HFF-Myc (cell line): ENCODE measurements at regions not wholly inside any gene's neighbourhood (a gene's known extent, or its start where the extent isn't known, plus 50 kb on each side); places are given as distances from the start of the nearest gene placed in this dataset.

Source experiments
- DNase-seq: peaks from one replicate; pipeline ENCODE4 v3.0.0-alpha.2; 2011; ENCODE audit warnings: low read depth; ENCODE audit errors: extremely low read depth
- H3K4me3 ChIP-seq: replicated peaks from 2 replicates; pipeline ENCODE4 v1.5.1; 2011; ENCODE audit warnings: low read depth, mild to moderate bottlenecking, control low read depth, low read length
- TF ChIP-seq, protein P1 (sequence below): IDR thresholded peaks from 2 replicates; pipeline ENCODE4 v1.5.1; 2012; ENCODE audit warnings: mild to moderate bottlenecking, low read depth, low read length, control low read depth; ENCODE audit errors: missing control alignments

DNA sequence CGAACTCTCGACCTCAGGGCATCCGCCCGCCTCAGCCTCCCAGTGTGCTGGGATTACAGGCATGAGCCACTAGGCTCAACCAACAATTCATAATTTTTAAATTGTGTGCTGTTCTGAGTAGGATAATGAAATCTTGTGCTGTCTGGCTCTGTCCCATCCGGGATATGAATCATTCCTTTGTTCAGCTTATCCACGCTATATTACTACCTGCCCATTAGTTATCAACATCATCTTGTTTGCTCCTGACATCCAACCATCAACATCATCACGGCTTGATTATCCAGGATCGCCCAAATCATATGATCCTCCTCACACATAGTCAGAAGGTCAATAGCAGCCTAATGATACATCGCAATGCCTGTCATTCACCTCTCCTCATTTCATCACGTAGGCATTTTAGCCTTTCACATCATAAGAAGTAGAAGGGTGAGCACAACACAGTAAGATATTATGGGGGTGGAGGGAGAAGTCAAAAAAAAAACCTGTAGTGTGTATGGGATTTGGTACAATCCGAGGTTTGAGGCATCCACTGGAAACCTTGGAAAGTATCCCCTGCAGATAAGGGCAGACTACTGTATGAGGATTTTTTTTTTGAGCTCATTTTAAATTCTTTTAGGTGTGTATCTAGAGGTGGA is 77.0 kb upstream of the SIAH1 start:
- TF ChIP-seq, protein P1, sequence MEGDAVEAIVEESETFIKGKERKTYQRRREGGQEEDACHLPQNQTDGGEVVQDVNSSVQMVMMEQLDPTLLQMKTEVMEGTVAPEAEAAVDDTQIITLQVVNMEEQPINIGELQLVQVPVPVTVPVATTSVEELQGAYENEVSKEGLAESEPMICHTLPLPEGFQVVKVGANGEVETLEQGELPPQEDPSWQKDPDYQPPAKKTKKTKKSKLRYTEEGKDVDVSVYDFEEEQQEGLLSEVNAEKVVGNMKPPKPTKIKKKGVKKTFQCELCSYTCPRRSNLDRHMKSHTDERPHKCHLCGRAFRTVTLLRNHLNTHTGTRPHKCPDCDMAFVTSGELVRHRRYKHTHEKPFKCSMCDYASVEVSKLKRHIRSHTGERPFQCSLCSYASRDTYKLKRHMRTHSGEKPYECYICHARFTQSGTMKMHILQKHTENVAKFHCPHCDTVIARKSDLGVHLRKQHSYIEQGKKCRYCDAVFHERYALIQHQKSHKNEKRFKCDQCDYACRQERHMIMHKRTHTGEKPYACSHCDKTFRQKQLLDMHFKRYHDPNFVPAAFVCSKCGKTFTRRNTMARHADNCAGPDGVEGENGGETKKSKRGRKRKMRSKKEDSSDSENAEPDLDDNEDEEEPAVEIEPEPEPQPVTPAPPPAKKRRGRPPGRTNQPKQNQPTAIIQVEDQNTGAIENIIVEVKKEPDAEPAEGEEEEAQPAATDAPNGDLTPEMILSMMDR: no peak
- H3K4me3 ChIP-seq: no peak overlapping the region
- no peak for DNase-seq

DNA sequence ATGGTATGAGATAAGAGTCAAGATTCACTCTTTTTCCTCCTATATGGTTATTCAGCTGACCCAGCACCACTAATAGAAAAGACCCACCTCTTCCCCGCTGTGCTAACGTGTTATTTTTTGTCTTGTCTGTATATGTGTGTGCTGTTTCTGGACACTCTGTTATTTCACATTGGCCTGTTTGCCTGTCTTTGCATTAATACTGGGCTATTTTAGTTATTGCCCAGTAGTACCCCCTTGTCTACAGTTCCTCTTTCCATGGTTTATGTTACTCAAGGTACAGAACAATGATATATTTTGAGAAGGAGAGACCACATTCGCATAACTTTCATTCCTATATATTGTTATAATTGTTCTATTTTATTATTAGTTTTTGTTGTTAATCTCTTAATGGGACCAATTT is 74.0 kb upstream of the SIAH1 start:
- DNase-seq: no peak
- TF ChIP-seq, protein P1: no peak

DNA sequence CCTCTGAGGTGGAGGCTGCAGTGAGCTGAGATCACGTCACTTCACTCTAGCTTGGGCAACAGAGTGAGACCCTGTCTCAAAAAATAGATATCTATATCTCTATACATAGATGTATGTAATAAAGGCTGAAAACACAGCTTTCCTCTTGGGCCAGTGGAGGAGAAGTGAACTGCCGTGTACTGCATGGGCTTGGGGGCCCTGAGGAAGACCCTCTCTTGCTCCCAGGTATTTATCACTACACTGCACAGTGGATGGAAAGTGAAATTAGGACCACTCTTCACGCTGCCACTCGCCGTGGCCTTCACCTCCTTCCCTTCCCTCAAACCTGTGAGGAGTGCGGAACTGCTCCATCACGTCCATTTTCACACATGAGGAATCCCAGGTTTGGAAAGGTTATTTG is 68.8 kb upstream of the SIAH1 start:
- no peak for DNase-seq
- H3K4me3 ChIP-seq: no peak overlapping the region
- TF ChIP-seq, protein P1: no peak

More for the DNA sequence above, 74.0 kb upstream of the SIAH1 start:
- H3K4me3 ChIP-seq: no peak overlapping the region

DNA sequence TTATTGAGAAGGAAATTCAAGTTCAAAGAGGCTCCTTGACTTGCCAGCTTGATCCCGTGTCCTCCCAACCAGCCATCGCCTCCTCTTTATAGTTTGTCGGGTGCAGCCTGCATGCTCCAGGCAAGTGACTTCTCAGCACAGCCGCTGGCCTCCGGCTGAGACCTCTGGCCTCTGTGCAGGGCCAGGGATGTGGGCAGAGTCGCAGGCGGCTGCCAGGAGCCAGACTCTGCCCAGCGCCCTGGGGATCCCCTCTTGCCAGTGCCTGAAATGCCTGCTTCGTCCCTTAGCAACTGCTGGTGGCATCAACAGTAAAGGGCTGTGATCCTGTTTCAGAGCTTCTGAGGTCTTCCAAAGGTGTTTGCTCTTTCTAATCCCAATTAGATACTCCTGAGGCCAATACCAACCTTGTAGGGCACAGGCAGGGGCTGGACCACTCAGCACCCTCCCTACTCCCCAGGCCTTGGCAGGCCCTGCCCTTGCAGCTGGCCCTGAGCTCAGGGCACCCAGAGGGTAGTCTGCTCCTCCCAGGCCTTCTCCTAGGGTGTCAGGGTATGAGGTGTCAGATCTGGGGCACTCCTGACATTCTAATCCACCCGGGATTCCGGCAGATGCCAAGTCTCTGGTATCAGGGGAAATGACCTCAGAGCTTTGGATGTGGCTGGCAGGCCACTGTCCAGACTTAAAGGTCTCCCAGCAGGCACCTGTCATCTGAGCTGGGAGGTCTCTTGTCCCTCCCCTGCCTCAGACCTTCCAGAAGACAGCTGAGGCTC is 68.0 kb upstream of the SIAH1 start:
- no peak for DNase-seq
- TF ChIP-seq, protein P1: no peak
- H3K4me3 ChIP-seq: no peak overlapping the region

DNA sequence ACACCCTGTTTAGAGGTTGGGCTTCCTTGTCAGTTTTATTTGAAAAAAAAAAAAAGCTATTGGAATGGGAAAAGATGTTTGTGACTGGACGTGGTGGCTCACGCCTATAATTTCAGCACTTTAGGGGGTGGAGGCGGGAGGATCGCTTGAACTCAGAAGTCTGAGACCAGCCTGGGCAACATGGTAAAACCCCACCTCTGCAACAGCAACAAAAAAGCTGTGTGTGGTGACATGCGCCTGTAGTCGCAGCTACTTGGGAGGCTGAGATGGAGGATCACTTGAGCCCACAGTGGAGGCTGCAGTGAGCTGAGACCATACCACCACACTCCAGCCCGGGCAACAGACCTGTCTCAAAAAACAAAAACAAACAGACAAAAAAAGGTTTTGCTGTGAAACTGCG is 66.1 kb upstream of the SIAH1 start:
- no peak overlapping the region for H3K4me3 ChIP-seq
- DNase-seq: no peak
- TF ChIP-seq, protein P1: no peak

DNA sequence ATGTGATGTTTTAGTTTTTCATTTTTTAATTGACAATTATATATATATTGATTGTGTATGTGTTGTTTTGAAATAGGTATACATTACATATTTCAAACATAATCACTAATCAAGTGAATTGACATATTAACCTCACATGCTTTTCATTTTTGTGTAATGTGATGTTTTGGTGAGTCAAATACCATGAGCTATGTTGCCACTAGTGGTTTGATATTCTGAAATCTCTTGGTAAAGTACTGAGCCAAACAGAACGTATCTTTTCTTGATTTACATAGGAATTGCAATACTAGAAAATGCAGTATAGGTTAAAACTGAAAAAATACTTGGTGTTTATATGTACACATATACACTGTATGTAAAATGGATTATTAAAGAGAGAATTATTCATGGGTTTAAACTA is 65.2 kb upstream of the SIAH1 start:
- H3K4me3 ChIP-seq: no peak overlapping the region
- TF ChIP-seq, protein P1: no peak
- no peak for DNase-seq
